ENCODE measurements at regions not wholly inside any gene's neighbourhood (a gene's known extent, or its start where the extent isn't known, plus 50 kb on each side); places are given as distances from the start of the nearest gene placed in this dataset.

DNA sequence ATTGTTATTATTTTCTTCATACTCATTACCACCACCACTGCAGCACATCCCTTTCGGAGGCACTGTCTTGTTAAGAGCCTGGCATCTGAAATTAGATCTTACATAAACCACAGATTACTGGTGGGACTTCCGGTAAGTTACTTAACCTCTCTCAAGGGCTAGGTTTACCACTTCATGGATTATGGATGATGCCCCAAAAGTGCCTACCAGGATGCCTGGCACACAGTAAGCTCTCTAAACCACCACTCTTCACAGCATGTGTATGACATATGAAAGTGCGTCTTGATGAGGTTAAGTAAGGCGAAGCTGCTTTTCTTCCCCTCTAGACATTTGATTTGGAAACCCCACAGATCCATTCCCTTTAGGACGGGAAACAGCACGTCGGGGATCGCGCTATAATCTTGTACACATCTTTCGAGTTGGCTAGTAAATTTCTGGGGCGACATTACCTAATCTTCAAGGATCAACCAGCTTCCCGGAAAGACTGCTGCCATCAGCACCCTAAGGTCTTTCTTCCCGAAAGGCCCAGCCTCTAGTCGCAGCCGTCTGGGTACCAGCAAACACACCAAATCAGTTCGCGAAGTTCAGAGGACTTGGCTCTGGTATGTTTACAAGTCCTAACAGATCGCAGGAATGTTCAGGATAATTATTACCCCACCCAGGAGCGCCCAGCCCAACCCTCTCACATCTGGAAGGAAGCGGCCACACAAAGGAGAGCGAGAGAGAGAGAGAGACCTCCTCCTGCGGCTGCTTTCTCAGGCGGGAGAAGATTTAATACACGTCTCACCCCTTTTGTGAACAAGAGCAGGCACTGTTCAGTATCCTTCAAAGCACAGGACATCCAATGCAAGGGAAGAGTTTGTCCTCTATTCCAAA, 155.1 kb upstream of the FRMD4B start:
- no peak for TF ChIP-seq EZH2 (IDR thresholded peaks at IDR 0.05; ENCODE audit: borderline replicate concordance, low read depth, low read length, severe bottlenecking)
- TF ChIP-seq, protein P1, sequence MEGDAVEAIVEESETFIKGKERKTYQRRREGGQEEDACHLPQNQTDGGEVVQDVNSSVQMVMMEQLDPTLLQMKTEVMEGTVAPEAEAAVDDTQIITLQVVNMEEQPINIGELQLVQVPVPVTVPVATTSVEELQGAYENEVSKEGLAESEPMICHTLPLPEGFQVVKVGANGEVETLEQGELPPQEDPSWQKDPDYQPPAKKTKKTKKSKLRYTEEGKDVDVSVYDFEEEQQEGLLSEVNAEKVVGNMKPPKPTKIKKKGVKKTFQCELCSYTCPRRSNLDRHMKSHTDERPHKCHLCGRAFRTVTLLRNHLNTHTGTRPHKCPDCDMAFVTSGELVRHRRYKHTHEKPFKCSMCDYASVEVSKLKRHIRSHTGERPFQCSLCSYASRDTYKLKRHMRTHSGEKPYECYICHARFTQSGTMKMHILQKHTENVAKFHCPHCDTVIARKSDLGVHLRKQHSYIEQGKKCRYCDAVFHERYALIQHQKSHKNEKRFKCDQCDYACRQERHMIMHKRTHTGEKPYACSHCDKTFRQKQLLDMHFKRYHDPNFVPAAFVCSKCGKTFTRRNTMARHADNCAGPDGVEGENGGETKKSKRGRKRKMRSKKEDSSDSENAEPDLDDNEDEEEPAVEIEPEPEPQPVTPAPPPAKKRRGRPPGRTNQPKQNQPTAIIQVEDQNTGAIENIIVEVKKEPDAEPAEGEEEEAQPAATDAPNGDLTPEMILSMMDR (IDR thresholded peaks at IDR 0.05; ENCODE audit: borderline replicate concordance, extremely low read depth, low read length, poor library complexity, severe bottlenecking): no peak
- ATAC-seq (ENCODE audit: insufficient read depth, low read depth): no peak
- peaks cover 13% of the 10 kb centered on the region for H3K27me3 ChIP-seq (ENCODE audit: insufficient read depth, low read length, poor library complexity)
- no peak overlapping the region for H3K4me3 ChIP-seq (ENCODE audit: low read depth in 1 of 2, low read length in 2 of 2)
- no peak overlapping the region for H3K9ac ChIP-seq (ENCODE audit: low read depth, low read length)
- H2AFZ ChIP-seq (ENCODE audit: low read depth, low read length): no peak overlapping the region
- H3K4me2 ChIP-seq (ENCODE audit: insufficient read depth, low read length): no peak overlapping the region
- no peaks in the 10 kb centered on the region for H4K20me1 ChIP-seq (ENCODE audit: insufficient read depth, low read length)
- H3K4me1 ChIP-seq (ENCODE audit: insufficient read depth, low read length): no peaks in the 10 kb centered on the region
- no peaks in the 10 kb centered on the region for H3K79me2 ChIP-seq (ENCODE audit: insufficient read depth, low read length)
- no peaks in the 10 kb centered on the region for H3K36me3 ChIP-seq (ENCODE audit: insufficient read depth, low read length)
- H3K27ac ChIP-seq (ENCODE audit: low read length): no peak overlapping the region
- DNase-seq: no peak
- no peaks in the 10 kb centered on the region for H3K9me3 ChIP-seq (ENCODE audit: insufficient read depth, low read length, severe bottlenecking)

DNA sequence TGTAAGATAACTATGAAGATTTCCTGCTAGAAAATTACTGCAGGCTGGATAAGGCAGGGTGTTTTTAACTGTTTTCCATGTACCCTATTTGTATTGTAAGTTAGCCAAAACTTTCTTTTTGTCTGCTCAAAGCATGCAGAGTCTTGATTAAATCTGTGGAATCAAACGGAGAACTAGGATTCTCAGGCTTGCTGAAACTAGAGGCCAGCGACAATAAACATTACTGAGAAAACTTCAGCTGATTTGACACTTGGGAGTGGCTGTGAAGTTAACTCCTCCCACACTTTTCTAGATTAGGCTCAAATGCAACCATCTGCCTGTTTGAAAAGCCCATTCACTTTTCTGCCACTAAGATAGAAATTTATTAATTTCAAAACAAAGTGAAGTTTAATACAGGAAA, 153.2 kb upstream of the FRMD4B start:
- no peak overlapping the region for H3K27ac ChIP-seq (ENCODE audit: low read length)
- H3K9ac ChIP-seq (ENCODE audit: low read depth, low read length): no peak overlapping the region
- H3K27me3 ChIP-seq (ENCODE audit: insufficient read depth, low read length, poor library complexity): peaks cover 10% of the 10 kb centered on the region
- H3K36me3 ChIP-seq (ENCODE audit: insufficient read depth, low read length): no peaks in the 10 kb centered on the region
- no peaks in the 10 kb centered on the region for H3K79me2 ChIP-seq (ENCODE audit: insufficient read depth, low read length)
- ATAC-seq (ENCODE audit: insufficient read depth, low read depth) (no peak), DNase-seq (no peak)
- H3K4me1 ChIP-seq (ENCODE audit: insufficient read depth, low read length): no peaks in the 10 kb centered on the region
- H4K20me1 ChIP-seq (ENCODE audit: insufficient read depth, low read length): no peaks in the 10 kb centered on the region
- TF ChIP-seq, protein P1 (IDR thresholded peaks at IDR 0.05; ENCODE audit: borderline replicate concordance, extremely low read depth, low read length, poor library complexity, severe bottlenecking): no peak
- no peak for TF ChIP-seq EZH2 (IDR thresholded peaks at IDR 0.05; ENCODE audit: borderline replicate concordance, low read depth, low read length, severe bottlenecking)
- no peak overlapping the region for H2AFZ ChIP-seq (ENCODE audit: low read depth, low read length)
- H3K9me3 ChIP-seq (ENCODE audit: insufficient read depth, low read length, severe bottlenecking): no peaks in the 10 kb centered on the region
- H3K4me2 ChIP-seq (ENCODE audit: insufficient read depth, low read length): no peak overlapping the region
- H3K4me3 ChIP-seq (ENCODE audit: low read depth in 1 of 2, low read length in 2 of 2): no peak overlapping the region

DNA sequence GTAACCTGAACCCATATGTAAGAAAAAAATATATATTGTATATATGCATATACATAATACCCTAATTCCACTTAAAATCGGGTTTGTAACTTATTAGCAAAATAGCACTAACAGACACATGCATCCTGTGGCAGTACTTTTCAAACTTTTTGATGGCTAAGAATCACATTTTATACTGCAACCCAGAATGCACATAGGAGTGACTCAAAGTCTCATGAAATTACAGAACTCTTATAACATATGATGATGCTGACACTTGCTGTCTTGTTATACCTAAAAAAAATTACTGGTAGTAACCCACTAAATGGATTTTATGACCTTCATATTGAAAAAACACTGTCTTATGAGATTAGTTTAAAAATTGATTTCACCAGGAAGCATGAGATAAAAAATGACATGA, 152.4 kb upstream of the FRMD4B start:
- H3K4me2 ChIP-seq (ENCODE audit: insufficient read depth, low read length): no peak overlapping the region
- no peaks in the 10 kb centered on the region for H3K9me3 ChIP-seq (ENCODE audit: insufficient read depth, low read length, severe bottlenecking)
- peaks cover 15% of the 10 kb centered on the region for H3K27me3 ChIP-seq (ENCODE audit: insufficient read depth, low read length, poor library complexity)
- no peaks in the 10 kb centered on the region for H3K36me3 ChIP-seq (ENCODE audit: insufficient read depth, low read length)
- H3K4me3 ChIP-seq (ENCODE audit: low read depth in 1 of 2, low read length in 2 of 2): no peak overlapping the region
- no peak for ATAC-seq (ENCODE audit: insufficient read depth, low read depth)
- DNase-seq: no peak
- no peaks in the 10 kb centered on the region for H3K4me1 ChIP-seq (ENCODE audit: insufficient read depth, low read length)
- H2AFZ ChIP-seq (ENCODE audit: low read depth, low read length): no peak overlapping the region
- H4K20me1 ChIP-seq (ENCODE audit: insufficient read depth, low read length): no peaks in the 10 kb centered on the region
- no peaks in the 10 kb centered on the region for H3K79me2 ChIP-seq (ENCODE audit: insufficient read depth, low read length)
- H3K27ac ChIP-seq (ENCODE audit: low read length): no peak overlapping the region
- no peak for TF ChIP-seq EZH2 (IDR thresholded peaks at IDR 0.05; ENCODE audit: borderline replicate concordance, low read depth, low read length, severe bottlenecking)
- TF ChIP-seq, protein P1 (IDR thresholded peaks at IDR 0.05; ENCODE audit: borderline replicate concordance, extremely low read depth, low read length, poor library complexity, severe bottlenecking): no peak
- no peak overlapping the region for H3K9ac ChIP-seq (ENCODE audit: low read depth, low read length)

Measured in DND-41 (cell line).